ENCODE measurements at regions not wholly inside any gene's neighbourhood (a gene's known extent, or its start where the extent isn't known, plus 50 kb on each side); places are given as distances from the start of the nearest gene placed in this dataset.

GRCh38 chr12:104814944-104815343 lies 143.1 kb downstream of the SLC41A2 start:
- no peak for TF ChIP-seq ZNF462 (CRISPR knock-in tag; IDR thresholded peaks at IDR 0.05)
- TF ChIP-seq CTCF (conservative IDR thresholded peaks at IDR 0.05; ENCODE audit: low read depth in 2 of 2) = no peak
- TF ChIP-seq EZH2phosphoT487 (IDR thresholded peaks at IDR 0.05; ENCODE audit: unreplicated experiment) = no peak
- TF ChIP-seq REST (IDR thresholded peaks at IDR 0.05; ENCODE audit: unreplicated experiment) = no peak
- no peak for TF ChIP-seq EZH2 (IDR thresholded peaks at IDR 0.05; ENCODE audit: low read depth, unreplicated experiment)
- no peak for TF ChIP-seq POLR2AphosphoS5 (IDR thresholded peaks at IDR 0.05; ENCODE audit: low read depth)
- TF ChIP-seq JUNB (IDR thresholded peaks at IDR 0.05; ENCODE audit: unreplicated experiment) = no peak
- no peak for TF ChIP-seq CREB1 (CRISPR knock-in tag; IDR thresholded peaks at IDR 0.05; ENCODE audit: low read depth)
- TF ChIP-seq ZNF114 (CRISPR knock-in tag; IDR thresholded peaks at IDR 0.05) = no peak
- no peak for TF ChIP-seq NANOG (IDR thresholded peaks at IDR 0.05; ENCODE audit: borderline replicate concordance)
- TF ChIP-seq STAT1 (IDR thresholded peaks at IDR 0.05; ENCODE audit: unreplicated experiment) = no peak

Measured in GM23338 (cell line).